GM12872 (cell line): ENCODE measurements at regions not wholly inside any gene's neighbourhood (a gene's known extent, or its start where the extent isn't known, plus 50 kb on each side); places are given as distances from the start of the nearest gene placed in this dataset.

ENCODE experiments used
- TF ChIP-seq, protein P1 (sequence below): IDR thresholded peaks from 3 replicates; pipeline ENCODE4 v1.5.1; 2011; ENCODE audit warnings: low read depth, mild to moderate bottlenecking, low read length, moderate library complexity; ENCODE audit not compliant: insufficient read depth

DNA sequence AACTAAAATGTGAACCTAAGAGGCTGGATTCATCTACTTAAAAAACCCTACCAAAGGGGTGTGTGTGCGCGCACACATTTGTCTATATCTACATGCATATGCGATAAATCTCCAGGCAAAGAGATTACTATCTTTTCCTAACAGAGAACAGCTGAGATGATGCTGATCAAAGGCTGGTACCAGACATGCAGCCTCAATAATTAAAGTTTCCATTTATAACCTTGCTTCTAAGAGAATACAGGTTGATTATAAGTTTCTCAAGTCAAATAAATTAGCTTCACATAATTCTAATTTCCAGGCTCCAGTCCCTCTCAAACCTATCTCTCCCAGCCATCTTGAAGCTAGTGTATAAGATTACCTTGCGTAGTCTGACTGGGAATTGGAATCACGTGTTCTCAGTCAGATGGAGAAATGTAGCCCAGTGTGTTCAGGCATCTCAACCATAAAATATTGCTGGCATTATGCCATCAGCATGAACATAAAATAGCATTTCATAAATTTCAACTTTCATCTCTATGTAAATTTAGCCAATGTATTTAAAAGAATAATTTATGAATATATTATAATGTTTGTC, 1062.0 kb downstream of the XPNPEP1 start:
- TF ChIP-seq, protein P1, sequence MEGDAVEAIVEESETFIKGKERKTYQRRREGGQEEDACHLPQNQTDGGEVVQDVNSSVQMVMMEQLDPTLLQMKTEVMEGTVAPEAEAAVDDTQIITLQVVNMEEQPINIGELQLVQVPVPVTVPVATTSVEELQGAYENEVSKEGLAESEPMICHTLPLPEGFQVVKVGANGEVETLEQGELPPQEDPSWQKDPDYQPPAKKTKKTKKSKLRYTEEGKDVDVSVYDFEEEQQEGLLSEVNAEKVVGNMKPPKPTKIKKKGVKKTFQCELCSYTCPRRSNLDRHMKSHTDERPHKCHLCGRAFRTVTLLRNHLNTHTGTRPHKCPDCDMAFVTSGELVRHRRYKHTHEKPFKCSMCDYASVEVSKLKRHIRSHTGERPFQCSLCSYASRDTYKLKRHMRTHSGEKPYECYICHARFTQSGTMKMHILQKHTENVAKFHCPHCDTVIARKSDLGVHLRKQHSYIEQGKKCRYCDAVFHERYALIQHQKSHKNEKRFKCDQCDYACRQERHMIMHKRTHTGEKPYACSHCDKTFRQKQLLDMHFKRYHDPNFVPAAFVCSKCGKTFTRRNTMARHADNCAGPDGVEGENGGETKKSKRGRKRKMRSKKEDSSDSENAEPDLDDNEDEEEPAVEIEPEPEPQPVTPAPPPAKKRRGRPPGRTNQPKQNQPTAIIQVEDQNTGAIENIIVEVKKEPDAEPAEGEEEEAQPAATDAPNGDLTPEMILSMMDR = no peak

DNA sequence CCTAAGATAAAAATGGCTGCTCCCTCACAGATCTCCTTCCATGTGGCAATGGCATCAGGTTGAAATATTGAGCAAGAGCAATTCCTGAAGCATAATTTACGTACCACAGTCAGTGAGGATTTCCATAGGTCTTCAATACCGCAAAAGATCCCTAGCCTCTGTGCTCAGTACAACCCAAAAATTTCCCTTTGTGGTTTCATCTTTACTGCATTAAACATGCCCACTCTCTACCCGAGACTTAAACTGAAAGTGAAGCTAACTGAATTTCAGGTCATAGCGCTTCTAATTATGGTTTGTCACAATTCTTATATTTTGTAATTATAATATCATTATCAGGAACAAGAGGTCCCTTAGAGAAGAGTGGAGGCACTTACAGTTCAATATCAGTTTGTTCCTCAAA, 1071.1 kb downstream of the XPNPEP1 start:
- TF ChIP-seq, protein P1 = no peak

DNA sequence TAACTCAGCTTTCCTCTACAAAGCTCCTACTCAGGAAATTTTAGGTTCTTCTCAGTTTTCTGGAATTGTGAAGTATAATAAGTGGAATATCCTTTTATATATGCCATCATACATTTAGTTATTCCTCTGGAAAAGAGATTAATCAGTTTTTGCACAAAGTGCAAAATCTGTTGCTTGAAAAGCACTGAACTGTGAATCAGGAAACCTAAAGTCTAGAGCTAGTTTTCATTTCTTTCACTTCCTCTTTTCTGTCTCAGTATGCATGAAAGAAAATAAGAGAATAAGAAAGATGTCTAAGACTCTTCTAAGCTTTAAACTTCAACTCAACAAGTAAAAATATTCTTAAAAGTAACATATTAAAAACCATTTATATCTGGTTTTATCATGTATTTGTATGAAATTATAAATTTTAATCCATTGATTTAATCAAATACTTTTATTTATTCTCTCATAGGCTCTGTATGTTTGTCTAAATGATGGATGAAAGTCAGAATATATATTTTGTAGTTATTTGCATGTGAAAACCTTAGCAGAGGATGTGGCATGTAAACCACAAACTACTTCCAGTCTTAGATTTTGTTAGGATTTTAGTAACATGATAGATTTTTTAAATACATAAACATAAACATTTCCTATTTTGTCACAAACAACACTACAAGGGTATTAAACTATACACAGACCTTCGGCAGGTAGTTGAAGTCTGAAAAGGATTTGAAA, 1073.0 kb downstream of the XPNPEP1 start:
- TF ChIP-seq, protein P1 = no peak

DNA sequence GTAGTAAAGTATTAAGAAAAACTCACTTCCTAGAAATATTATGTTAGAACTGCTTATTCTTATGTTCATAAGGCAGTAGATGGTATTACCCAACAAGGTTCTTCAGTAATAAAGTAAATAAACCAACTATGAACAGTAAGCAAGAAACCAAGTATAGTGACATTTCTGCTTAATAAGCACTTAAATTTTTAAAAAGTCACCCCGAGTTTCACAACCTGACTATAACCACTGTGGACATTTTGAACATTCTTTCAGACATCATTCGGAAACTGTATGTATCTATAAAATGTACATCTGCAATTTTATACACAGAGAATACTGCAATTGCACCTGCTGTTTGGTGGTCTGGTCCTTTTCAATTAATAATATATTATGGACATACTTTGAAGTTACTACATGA, 1073.6 kb downstream of the XPNPEP1 start:
- TF ChIP-seq, protein P1 = no peak

DNA sequence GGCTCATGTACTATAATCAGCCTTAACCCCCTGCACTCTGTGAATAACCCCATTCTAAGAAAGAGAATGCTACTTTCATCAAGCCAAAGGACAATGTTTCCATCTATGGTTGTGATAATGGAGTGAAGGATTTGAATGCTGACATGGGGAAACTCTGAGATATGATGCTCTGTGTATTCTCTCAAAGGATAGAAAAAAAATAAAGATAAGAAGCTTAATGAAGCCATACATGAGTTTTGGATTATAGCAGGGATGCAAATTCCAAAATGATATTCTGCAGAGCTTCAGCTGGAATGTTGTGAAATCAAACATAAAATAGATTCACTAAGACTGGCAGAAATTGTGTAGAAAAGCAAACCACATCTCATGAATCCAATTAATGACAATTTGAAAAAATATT, 1074.1 kb downstream of the XPNPEP1 start:
- TF ChIP-seq, protein P1 = no peak

DNA sequence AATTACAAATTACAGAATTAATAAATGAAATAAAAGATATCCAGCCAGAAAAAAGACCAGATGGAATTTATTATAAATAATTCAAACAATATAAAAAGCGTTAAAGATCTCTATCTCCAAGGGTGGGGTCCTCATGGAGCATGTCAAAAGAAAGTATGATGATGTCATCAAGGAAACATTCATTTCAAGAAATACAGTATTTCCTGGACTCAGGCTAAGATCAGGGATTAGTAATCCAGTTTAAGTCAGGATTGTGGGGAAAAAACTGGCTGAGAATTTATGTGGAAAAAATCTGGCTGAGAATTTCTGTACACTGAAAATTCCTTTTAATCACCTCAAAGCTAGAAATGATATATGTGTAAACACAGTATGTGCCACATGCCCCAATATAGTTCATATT, 1075.3 kb downstream of the XPNPEP1 start:
- TF ChIP-seq, protein P1 = no peak

DNA sequence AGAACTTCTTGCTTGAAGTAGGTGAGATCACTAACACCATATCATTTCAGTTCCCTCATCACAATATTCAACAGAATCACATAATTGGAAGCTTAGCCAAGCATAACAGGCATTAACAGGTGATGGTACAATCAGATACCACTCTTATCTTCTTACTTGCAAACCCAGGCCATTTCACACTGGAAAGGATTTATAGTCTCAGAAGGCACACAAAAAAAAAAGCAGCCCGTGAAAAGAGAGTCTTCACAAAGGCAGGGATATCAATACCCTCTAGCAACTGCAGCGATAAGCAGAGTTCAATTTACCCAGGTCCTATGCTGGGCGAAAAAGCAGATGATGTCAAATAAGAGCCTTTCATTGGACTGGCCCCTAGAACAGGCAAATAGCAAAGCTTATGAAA, 1082.4 kb downstream of the XPNPEP1 start:
- TF ChIP-seq, protein P1 = no peak
